Activated naive CD8-positive, alpha-beta T cell treated with anti-CD3 and anti-CD28 coated beads, Interleukin-2, amount 50 U/mL, for 24 hours (primary cell): ENCODE measurements at regions not wholly inside any gene's neighbourhood (a gene's known extent, or its start where the extent isn't known, plus 50 kb on each side); places are given as distances from the start of the nearest gene placed in this dataset.
"Not testable (repeated sequence)": the region's sequence is repeated elsewhere in the genome, so short reads cannot be mapped to it uniquely, and the experiment has no call there.

Source experiments
- ATAC-seq: fragments of 150-1000 bp; cut with Tn5 transposase; one replicate; pipeline ENCODE4 v1.10.0; 2021
- DNase-seq: peaks from one replicate; pipeline ENCODE4 v3.0.0; 2021
- H3K27ac Mint-ChIP-seq: one replicate; pipeline ENCODE4 v1.8.0; 2021; ENCODE audit warnings: mild to moderate bottlenecking, mixed read lengths
- H3K27me3 Mint-ChIP-seq: one replicate; pipeline ENCODE4 v1.8.0; 2021; ENCODE audit warnings: mixed read lengths
- H3K36me3 Mint-ChIP-seq: one replicate; pipeline ENCODE4 v1.8.0; 2021; ENCODE audit warnings: low read depth, mixed read lengths
- H3K4me1 Mint-ChIP-seq: one replicate; pipeline ENCODE4 v1.8.0; 2021; ENCODE audit warnings: mixed read lengths
- H3K4me3 Mint-ChIP-seq: one replicate; pipeline ENCODE4 v1.8.0; 2021; ENCODE audit warnings: mild to moderate bottlenecking, moderate library complexity, mixed read lengths
- H3K9me3 Mint-ChIP-seq: one replicate; pipeline ENCODE4 v1.8.0; 2021; ENCODE audit warnings: mixed read lengths

GRCh38 chr12:23139026-23139425 is 514.1 kb downstream of the ETNK1 start:
- no peaks in the 10 kb centered on the region for H3K36me3 Mint-ChIP-seq
- ATAC-seq: no peak

DNA sequence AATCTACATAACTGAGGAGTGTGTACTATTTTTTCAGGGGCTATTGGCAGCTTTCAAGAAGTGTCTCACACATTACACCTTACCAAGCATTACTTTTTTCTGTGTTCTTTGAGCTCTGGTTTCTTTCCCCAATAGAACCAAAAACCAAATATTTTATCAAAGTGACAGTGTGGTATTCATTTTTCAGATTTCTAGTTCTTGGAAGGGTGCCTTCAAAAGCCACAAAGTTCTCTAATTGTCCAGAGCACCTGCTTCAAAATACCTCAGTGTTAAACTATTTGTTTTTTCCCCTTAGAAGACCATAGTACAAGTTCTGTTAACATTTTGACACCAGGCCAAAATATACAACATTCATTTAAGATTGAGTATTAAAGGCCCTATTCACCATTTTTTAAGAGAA is 515.7 kb downstream of the ETNK1 start:
- Mint-ChIP-seq H3K27me3 (peaks cover 2% of the 10 kb centered on the region), H3K4me3 (no peak overlapping the region), H3K4me1 (no peaks in the 10 kb centered on the region), H3K27ac (no peak overlapping the region), H3K9me3 (peaks cover 36% of the 10 kb centered on the region), H3K36me3 (no peaks in the 10 kb centered on the region)
- no peak for ATAC-seq
- no peak for DNase-seq

More at GRCh38 chr12:23139026-23139425, 514.1 kb downstream of the ETNK1 start:
- Mint-ChIP-seq H3K27ac (no peak overlapping the region), H3K4me1 (no peaks in the 10 kb centered on the region), H3K27me3 (peaks cover 2% of the 10 kb centered on the region), H3K9me3 (peaks cover 27% of the 10 kb centered on the region), H3K4me3 (no peak overlapping the region)
- no peak for DNase-seq

- H3K9me3 Mint-ChIP-seq: peaks cover 37% of the 10 kb centered on the region
- ATAC-seq: no peak
- peaks cover 2% of the 10 kb centered on the region for H3K27me3 Mint-ChIP-seq
Measured at GRCh38 chr12:23141335-23141734, 516.4 kb downstream of the ETNK1 start.

GRCh38 chr12:23146070-23146469 is 521.1 kb downstream of the ETNK1 start:
- H3K27me3 Mint-ChIP-seq, H3K4me3 Mint-ChIP-seq, H3K27ac Mint-ChIP-seq, H3K4me1 Mint-ChIP-seq, ATAC-seq, H3K36me3 Mint-ChIP-seq, DNase-seq: not testable (repeated sequence)
- peaks cover 42% of the 10 kb centered on the region for H3K9me3 Mint-ChIP-seq

More at GRCh38 chr12:23141335-23141734, 516.4 kb downstream of the ETNK1 start:
- no peaks in the 10 kb centered on the region for H3K36me3 Mint-ChIP-seq
- H3K4me1 Mint-ChIP-seq: no peaks in the 10 kb centered on the region
- H3K27ac Mint-ChIP-seq: no peak overlapping the region
- H3K4me3 Mint-ChIP-seq: no peak overlapping the region
- DNase-seq: no peak

GRCh38 chr12:23168459-23168858 is 543.5 kb downstream of the ETNK1 start:
- DNase-seq (no peak), ATAC-seq (no peak)
- H3K4me3 Mint-ChIP-seq: no peak overlapping the region
- H3K27me3 Mint-ChIP-seq: no peaks in the 10 kb centered on the region
- H3K27ac Mint-ChIP-seq: no peak overlapping the region
- peaks cover 4% of the 10 kb centered on the region for H3K9me3 Mint-ChIP-seq
- no peaks in the 10 kb centered on the region for H3K36me3 Mint-ChIP-seq
- no peaks in the 10 kb centered on the region for H3K4me1 Mint-ChIP-seq

DNA sequence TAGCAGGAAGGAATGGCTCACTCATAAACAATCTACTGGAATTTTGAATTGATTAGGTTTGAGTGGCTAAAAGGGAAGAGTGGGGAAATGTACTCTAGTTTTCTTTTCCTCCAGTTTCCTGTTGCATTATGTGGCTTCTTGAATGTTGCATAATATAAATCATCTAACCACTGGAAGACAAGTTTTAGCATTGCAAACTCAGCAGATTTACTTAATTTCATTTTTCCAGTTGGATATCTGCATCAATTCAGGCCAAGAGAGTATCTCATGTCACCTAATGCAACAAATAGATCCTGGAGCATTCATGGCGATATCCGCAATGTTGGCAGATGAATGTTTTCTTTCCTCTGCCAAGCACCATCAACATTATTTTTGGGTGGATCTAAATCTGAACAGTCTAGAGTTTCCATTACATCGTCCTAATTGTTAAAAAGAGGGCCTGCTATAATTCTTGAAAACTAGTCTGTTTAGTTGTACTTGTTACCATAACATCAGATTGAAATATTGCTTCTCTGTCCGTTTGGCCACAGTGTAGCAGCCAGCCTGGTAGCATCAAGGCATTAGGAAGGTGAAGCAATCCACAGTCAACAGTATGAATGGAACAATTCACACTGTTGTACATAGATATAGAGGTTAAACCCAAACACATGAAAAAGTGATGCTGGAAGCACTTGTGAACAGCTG is 544.2 kb downstream of the ETNK1 start:
- Mint-ChIP-seq H3K9me3 (peaks cover 11% of the 10 kb centered on the region), H3K4me3 (no peak overlapping the region), H3K27ac (no peak overlapping the region)

GRCh38 chr12:23169696-23170013 is 544.7 kb downstream of the ETNK1 start:
- Mint-ChIP-seq H3K4me3 (no peak overlapping the region), H3K27me3 (no peaks in the 10 kb centered on the region), H3K9me3 (peaks cover 12% of the 10 kb centered on the region), H3K36me3 (no peaks in the 10 kb centered on the region), H3K4me1 (no peaks in the 10 kb centered on the region), H3K27ac (no peak overlapping the region)
- ATAC-seq (no peak), DNase-seq (no peak)

More for the DNA sequence above, 544.2 kb downstream of the ETNK1 start:
- H3K36me3 Mint-ChIP-seq: no peaks in the 10 kb centered on the region
- DNase-seq (no peak), ATAC-seq (no peak)
- H3K4me1 Mint-ChIP-seq: no peaks in the 10 kb centered on the region
- H3K27me3 Mint-ChIP-seq: no peaks in the 10 kb centered on the region

DNA sequence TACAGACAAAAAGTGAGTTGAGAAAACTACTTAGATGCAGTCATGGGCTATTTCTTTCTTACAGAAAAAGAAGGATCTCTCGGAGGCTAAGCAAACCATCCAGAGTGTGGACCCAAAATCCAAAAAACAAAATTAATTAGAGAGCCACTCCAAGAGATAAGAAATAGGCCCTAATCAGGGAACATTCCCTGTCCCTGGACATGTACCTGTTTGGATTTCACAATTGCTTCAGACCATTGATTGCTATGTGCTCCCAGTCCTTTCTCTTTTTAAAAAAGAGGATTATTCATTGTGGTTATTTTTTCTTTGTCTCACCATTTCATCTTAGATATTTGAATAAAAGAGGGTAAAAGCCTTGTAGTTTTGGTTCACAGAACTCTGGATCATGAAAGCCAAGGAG is 549.9 kb downstream of the ETNK1 start:
- no peak overlapping the region for H3K4me3 Mint-ChIP-seq
- no peak overlapping the region for H3K27ac Mint-ChIP-seq
- peaks cover 9% of the 10 kb centered on the region for H3K9me3 Mint-ChIP-seq
- ATAC-seq: no peak
- H3K27me3 Mint-ChIP-seq: no peaks in the 10 kb centered on the region
- H3K4me1 Mint-ChIP-seq: no peaks in the 10 kb centered on the region
- no peak for DNase-seq
- H3K36me3 Mint-ChIP-seq: no peaks in the 10 kb centered on the region

DNA sequence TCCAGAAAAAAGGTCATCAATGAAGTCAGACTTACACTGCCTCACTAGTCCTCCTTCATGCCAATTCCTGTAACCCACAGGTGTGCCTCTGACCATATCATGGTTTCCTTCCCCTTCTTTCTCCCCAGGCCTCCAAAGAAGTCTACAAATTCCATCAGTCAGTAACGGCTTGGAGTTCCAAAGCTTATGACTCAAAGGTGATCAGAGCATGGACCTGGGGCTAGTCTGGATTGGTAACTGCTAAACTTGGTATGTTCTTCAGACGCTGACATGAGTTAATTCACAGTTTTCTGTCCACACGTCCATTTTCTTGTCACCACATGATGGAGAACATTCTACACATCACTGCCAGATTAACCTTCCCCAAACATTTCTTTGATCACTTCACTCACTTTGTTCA is 560.4 kb downstream of the ETNK1 start:
- no peak overlapping the region for H3K27ac Mint-ChIP-seq
- peaks cover 7% of the 10 kb centered on the region for H3K9me3 Mint-ChIP-seq

GRCh38 chr12:23186950-23187349 is 562.0 kb downstream of the ETNK1 start:
- DNase-seq (no peak), ATAC-seq (no peak)
- H3K4me3 Mint-ChIP-seq: no peak overlapping the region
- peaks cover 7% of the 10 kb centered on the region for H3K9me3 Mint-ChIP-seq
- no peaks in the 10 kb centered on the region for H3K36me3 Mint-ChIP-seq
- H3K27ac Mint-ChIP-seq: no peak overlapping the region
- H3K4me1 Mint-ChIP-seq: no peaks in the 10 kb centered on the region
- no peaks in the 10 kb centered on the region for H3K27me3 Mint-ChIP-seq

More for the DNA sequence above, 560.4 kb downstream of the ETNK1 start:
- H3K4me3 Mint-ChIP-seq: no peak overlapping the region
- no peak for ATAC-seq
- H3K4me1 Mint-ChIP-seq: no peaks in the 10 kb centered on the region
- no peak for DNase-seq
- no peaks in the 10 kb centered on the region for H3K27me3 Mint-ChIP-seq
- H3K36me3 Mint-ChIP-seq: no peaks in the 10 kb centered on the region

- Mint-ChIP-seq H3K4me3 (no peak overlapping the region), H3K27me3 (no peaks in the 10 kb centered on the region), H3K4me1 (no peaks in the 10 kb centered on the region), H3K9me3 (no peaks in the 10 kb centered on the region), H3K27ac (no peak overlapping the region), H3K36me3 (no peaks in the 10 kb centered on the region)
- ATAC-seq (no peak), DNase-seq (no peak)
Measured at GRCh38 chr12:23193552-23193951, 568.6 kb downstream of the ETNK1 start.

DNA sequence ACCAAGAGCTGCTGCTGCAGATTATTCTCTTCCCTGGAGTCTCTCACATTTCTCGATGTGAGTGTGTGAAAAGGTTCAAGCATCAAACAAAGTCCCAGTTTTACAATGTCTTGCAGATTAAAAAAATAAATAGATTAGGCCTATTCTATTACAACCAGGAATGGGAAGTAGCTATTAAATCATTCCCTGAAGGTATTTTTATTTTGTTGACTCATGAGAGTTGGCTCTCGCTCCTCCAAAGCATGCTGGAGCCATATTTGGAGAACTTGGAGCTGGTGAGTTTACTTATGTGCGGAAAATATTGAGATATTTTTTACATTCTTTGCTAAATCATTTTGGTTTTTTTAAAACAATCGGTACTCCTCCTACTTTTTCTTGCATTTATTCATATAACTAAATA is 572.3 kb downstream of the ETNK1 start:
- no peak for DNase-seq
- H3K4me1 Mint-ChIP-seq: no peaks in the 10 kb centered on the region
- H3K9me3 Mint-ChIP-seq: no peaks in the 10 kb centered on the region
- ATAC-seq: no peak
- no peaks in the 10 kb centered on the region for H3K36me3 Mint-ChIP-seq
- H3K4me3 Mint-ChIP-seq: no peak overlapping the region
- no peak overlapping the region for H3K27ac Mint-ChIP-seq
- peaks cover 2% of the 10 kb centered on the region for H3K27me3 Mint-ChIP-seq

DNA sequence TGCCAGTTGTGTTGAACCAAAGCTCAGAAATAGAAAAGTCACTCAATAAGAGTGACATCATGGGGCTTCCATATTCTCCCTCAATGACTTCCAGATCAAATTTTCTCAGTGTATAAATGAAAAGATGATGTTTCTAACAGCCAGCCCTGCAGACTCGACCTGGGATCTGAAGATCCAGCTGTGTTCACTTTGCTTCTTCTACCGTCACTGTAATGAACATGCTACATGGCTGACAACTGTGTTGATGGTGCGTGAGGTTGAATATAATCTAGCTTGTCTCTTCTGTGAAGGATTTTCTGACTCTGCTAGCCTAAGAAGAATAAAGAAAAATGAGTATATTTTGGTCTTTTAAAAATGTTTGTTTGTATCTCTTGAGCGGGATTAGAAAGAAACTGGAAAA is 577.8 kb downstream of the ETNK1 start:
- H3K4me3 Mint-ChIP-seq: no peak overlapping the region
- H3K36me3 Mint-ChIP-seq: no peaks in the 10 kb centered on the region
- DNase-seq (no peak), ATAC-seq (no peak)
- no peak overlapping the region for H3K27ac Mint-ChIP-seq
- peaks cover 7% of the 10 kb centered on the region for H3K27me3 Mint-ChIP-seq
- no peaks in the 10 kb centered on the region for H3K4me1 Mint-ChIP-seq
- no peaks in the 10 kb centered on the region for H3K9me3 Mint-ChIP-seq

- H3K4me1 Mint-ChIP-seq: no peaks in the 10 kb centered on the region
- no peak for ATAC-seq
- DNase-seq: no peak
- H3K27ac Mint-ChIP-seq: no peak overlapping the region
- no peaks in the 10 kb centered on the region for H3K36me3 Mint-ChIP-seq
- H3K27me3 Mint-ChIP-seq: peaks cover 7% of the 10 kb centered on the region
- no peak overlapping the region for H3K4me3 Mint-ChIP-seq
- H3K9me3 Mint-ChIP-seq: no peaks in the 10 kb centered on the region
Measured at GRCh38 chr12:23204933-23205778, 580.2 kb downstream of the ETNK1 start.

DNA sequence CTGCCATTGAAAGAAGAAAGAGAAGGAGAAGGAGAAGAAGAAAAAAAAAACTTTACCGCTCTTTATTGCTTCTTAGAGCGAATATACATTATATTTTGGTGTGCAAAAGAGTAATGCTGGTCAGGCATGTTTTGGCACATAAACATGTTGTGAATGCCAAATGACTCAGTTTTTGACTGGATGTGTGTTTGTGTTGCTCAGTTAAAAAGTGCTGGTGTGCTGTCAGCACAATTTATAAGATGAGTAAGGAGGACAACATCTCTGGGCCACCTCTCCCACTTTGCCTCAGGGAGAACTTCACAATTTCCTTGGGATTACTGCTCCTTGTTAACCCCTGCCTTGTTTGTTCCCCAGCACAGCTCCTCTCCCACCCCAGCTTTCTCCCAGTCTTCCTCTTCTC is 584.8 kb downstream of the ETNK1 start:
- Mint-ChIP-seq H3K27ac (no peak overlapping the region), H3K9me3 (peaks cover 1% of the 10 kb centered on the region), H3K4me1 (no peaks in the 10 kb centered on the region), H3K4me3 (no peak overlapping the region), H3K27me3 (no peaks in the 10 kb centered on the region), H3K36me3 (no peaks in the 10 kb centered on the region)
- no peak for DNase-seq
- no peak for ATAC-seq
